ENCODE measurements at regions not wholly inside any gene's neighbourhood (a gene's known extent, or its start where the extent isn't known, plus 50 kb on each side); places are given as distances from the start of the nearest gene placed in this dataset.

- peak; percentile 23 for DNase-seq (ENCODE audit: low read depth)
These were observed 101.9 kb downstream of the GAS2L3 start for GRCh38 chr12:100675432-100675831.

- no peak for DNase-seq (ENCODE audit: low read depth)
These were observed 107.6 kb downstream of the GAS2L3 start for GRCh38 chr12:100681074-100681473.

GRCh38 chr12:100682178-100682577 is 108.7 kb downstream of the GAS2L3 start:
- no peak for DNase-seq (ENCODE audit: low read depth)

GRCh38 chr12:100687686-100688085 is 106.9 kb upstream of the ANO4 start:
- no peak for DNase-seq (ENCODE audit: low read depth)

- DNase-seq (ENCODE audit: low read depth) = no peak
These were observed 106.1 kb upstream of the ANO4 start for GRCh38 chr12:100688451-100688864.

GRCh38 chr12:100692502-100692901 is 102.1 kb upstream of the ANO4 start:
- no peak for DNase-seq (ENCODE audit: low read depth)

GRCh38 chr12:100698518-100698917 is 96.1 kb upstream of the ANO4 start:
- no peak for DNase-seq (ENCODE audit: low read depth)

GRCh38 chr12:100699209-100699608 is 95.4 kb upstream of the ANO4 start:
- no peak for DNase-seq (ENCODE audit: low read depth)

- DNase-seq (ENCODE audit: low read depth) = no peak
These were observed 91.2 kb upstream of the ANO4 start for GRCh38 chr12:100703337-100703736.

- DNase-seq (ENCODE audit: low read depth) = no peak
These were observed 90.7 kb upstream of the ANO4 start for GRCh38 chr12:100703868-100704267.

GRCh38 chr12:100706033-100706432 is 88.5 kb upstream of the ANO4 start:
- peak; percentile 34 for DNase-seq (ENCODE audit: low read depth)

- DNase-seq (ENCODE audit: low read depth) = no peak
These were observed 86.0 kb upstream of the ANO4 start for GRCh38 chr12:100708591-100708990.

- no peak for DNase-seq (ENCODE audit: low read depth)
These were observed 78.3 kb upstream of the ANO4 start for GRCh38 chr12:100715976-100716944.

GRCh38 chr12:100716945-100717732 is 77.4 kb upstream of the ANO4 start:
- DNase-seq (ENCODE audit: low read depth) = no peak

- DNase-seq (ENCODE audit: low read depth) = no peak
These were observed 76.9 kb upstream of the ANO4 start for GRCh38 chr12:100717733-100718067.

GRCh38 chr12:100718187-100718586 is 76.4 kb upstream of the ANO4 start:
- no peak for DNase-seq (ENCODE audit: low read depth)

GRCh38 chr12:100720016-100720654 is 74.4 kb upstream of the ANO4 start:
- DNase-seq (ENCODE audit: low read depth) = no peak

GRCh38 chr12:100721169-100721568 is 73.4 kb upstream of the ANO4 start:
- DNase-seq (ENCODE audit: low read depth) = no peak

- no peak for DNase-seq (ENCODE audit: low read depth)
These were observed 70.5 kb upstream of the ANO4 start for GRCh38 chr12:100724071-100724470.

- DNase-seq (ENCODE audit: low read depth) = peak; percentile 40
These were observed 60.6 kb upstream of the ANO4 start for GRCh38 chr12:100733817-100734593.

- DNase-seq (ENCODE audit: low read depth) = no peak
These were observed 57.4 kb upstream of the ANO4 start for GRCh38 chr12:100737168-100737567.

- DNase-seq (ENCODE audit: low read depth) = no peak
These were observed 56.5 kb upstream of the ANO4 start for GRCh38 chr12:100738086-100738485.

Data from amniotic epithelial cell (primary cell).